ENCODE measurements at regions not wholly inside any gene's neighbourhood (a gene's known extent, or its start where the extent isn't known, plus 50 kb on each side); places are given as distances from the start of the nearest gene placed in this dataset.

DNA sequence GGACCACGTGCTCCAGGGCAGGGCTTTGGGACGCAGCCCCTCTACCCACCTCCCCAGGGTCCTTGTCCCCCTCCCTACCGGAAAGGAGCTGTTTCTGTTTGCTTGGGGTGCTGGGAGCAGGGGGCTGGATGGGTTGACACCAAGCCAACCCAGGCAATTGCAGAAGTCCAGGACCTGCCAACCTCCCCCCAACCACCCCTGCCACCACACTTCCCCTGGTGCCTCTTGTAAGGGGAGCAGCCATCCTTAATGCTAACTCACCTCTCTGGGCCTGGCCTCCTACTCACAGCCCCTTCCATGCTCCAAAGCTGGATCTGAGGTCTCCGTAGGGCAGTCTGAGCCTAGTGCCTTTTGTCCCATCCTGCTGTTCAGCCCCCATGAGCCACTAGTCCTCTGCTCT, 631.9 kb downstream of the BCOR start:
- no peak for TF ChIP-seq ZNF274 (IDR thresholded peaks at IDR 0.05; ENCODE audit: low read depth, low read length)
- TF ChIP-seq YY1 (IDR thresholded peaks at IDR 0.05; ENCODE audit: insufficient read depth, insufficient read length) = no peak
- TF ChIP-seq SUZ12 (IDR thresholded peaks at IDR 0.05; ENCODE audit: extremely low read depth, insufficient read depth, insufficient read length) = no peak

Data from NT2/D1 (cell line).